GM10248 (cell line): ENCODE measurements at regions not wholly inside any gene's neighbourhood (a gene's known extent, or its start where the extent isn't known, plus 50 kb on each side); places are given as distances from the start of the nearest gene placed in this dataset.

Source experiments
- CTCF ChIA-PET: fragments of 300-600 bp; sonication (Branson Sonifier 250); formaldehyde crosslinking; extraction: SDS; loops from one replicate; lab custom pipeline; 2021; ENCODE audit warnings: antibody characterized with exemption; lab: Yijun Ruan, JAX
- POLR2A ChIA-PET: fragments of 350-650 bp; sonication (Branson Sonifier 250); formaldehyde crosslinking; extraction: SDS; loops from one replicate; lab custom pipeline; 2020; ENCODE audit warnings: antibody characterized with exemption; lab: Yijun Ruan, JAX
- DNase-seq: peaks from one replicate; pipeline ENCODE4 v3.0.0; 2012; ENCODE audit errors: extremely low spot score
- TF ChIP-seq, protein P1 (sequence below): IDR thresholded peaks from 2 replicates; pipeline ENCODE4 v1.5.1; 2012; ENCODE audit warnings: mild to moderate bottlenecking, low read depth; ENCODE audit errors: extremely low read depth, missing control alignments, control extremely low read depth

DNA sequence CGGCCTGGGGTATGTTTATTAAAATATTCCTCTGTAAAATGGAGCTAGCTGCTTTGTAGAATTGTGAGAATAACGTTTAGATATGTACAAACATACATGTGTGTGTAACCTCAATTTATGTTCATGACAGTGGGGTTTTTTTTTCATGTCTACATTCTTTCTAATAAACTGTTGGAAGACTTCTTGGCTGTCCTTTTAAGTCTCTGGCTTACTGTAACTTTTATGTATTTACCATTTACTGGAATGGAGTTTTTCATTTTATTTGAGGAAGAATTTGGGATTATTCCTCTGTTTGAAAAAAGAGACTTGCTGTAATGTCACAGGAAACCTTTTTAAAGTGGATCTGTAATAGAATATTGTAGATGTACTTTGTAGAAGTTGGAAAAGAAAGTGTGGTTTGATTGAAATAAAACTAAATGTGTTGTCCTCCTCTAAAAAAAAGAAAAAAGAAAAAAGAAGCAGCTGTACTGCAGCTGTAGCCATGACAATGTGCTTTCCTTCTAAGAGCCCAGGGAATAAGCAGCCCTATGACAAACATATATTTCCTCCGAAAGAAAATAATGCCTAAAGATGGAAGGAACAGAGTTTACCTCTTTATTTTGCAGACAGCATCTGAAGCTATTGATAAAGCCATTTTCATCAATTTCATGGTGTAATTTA is 71.2 kb upstream of the FREM1 start:
- TF ChIP-seq, protein P1, sequence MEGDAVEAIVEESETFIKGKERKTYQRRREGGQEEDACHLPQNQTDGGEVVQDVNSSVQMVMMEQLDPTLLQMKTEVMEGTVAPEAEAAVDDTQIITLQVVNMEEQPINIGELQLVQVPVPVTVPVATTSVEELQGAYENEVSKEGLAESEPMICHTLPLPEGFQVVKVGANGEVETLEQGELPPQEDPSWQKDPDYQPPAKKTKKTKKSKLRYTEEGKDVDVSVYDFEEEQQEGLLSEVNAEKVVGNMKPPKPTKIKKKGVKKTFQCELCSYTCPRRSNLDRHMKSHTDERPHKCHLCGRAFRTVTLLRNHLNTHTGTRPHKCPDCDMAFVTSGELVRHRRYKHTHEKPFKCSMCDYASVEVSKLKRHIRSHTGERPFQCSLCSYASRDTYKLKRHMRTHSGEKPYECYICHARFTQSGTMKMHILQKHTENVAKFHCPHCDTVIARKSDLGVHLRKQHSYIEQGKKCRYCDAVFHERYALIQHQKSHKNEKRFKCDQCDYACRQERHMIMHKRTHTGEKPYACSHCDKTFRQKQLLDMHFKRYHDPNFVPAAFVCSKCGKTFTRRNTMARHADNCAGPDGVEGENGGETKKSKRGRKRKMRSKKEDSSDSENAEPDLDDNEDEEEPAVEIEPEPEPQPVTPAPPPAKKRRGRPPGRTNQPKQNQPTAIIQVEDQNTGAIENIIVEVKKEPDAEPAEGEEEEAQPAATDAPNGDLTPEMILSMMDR: no peak
- ChIA-PET CTCF (interaction anchor here (1.5 kb wide), 1 partner anchor 9 kb away, joined by 3 read pairs; no protein-coding TSS in a partner anchor), POLR2A (no interaction called here)
- DNase-seq: no peak

DNA sequence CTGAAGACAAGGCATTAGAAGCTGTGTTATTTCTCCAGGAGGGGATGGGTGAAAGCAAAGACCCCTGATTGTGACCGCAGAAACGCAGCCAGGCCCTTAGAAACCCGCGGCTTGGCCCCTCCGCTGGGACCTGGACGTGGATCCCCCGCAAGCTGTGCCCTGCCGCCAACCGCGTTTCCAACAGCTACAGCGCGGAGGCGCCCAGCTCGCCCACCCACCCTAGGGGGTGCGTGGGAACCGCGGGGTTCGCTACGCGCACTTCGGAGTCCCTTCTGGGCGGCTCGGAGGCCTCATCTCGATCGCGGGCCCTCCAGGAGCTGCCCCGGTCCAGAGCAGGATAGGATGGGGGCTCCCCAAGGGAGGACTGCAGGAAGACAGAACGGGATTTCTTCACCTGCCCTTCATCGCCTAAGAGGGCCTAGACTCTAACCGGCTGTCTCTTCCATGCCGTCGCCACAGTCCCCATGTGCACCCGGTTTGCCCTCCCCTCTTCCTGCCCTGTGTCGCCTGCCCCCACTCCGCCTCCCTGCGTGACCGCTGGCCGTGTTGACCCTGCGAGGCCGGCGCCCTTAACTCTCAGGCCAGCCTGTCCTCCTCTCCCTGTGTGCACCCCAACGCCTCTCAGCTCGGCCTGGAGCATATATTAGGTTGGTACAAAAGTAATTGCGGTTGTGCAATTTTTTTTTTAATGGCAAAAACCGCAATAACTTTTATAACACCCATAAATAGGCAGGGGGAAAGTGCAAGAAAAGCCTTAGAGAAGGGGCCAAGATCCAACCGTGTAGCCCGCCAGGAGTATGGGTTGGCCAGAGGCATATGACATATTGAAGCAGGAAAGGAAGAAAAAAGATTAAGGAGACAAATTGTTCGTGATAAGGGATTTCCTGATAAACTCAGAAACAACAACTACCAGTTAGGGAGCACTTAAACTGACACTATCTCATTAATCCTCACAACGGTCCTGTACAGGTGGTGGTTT is 68.1 kb upstream of the FREM1 start:
- POLR2A ChIA-PET: no interaction called here
- TF ChIP-seq, protein P1: no peak
- no peak for DNase-seq
- CTCF ChIA-PET: no interaction called here

DNA sequence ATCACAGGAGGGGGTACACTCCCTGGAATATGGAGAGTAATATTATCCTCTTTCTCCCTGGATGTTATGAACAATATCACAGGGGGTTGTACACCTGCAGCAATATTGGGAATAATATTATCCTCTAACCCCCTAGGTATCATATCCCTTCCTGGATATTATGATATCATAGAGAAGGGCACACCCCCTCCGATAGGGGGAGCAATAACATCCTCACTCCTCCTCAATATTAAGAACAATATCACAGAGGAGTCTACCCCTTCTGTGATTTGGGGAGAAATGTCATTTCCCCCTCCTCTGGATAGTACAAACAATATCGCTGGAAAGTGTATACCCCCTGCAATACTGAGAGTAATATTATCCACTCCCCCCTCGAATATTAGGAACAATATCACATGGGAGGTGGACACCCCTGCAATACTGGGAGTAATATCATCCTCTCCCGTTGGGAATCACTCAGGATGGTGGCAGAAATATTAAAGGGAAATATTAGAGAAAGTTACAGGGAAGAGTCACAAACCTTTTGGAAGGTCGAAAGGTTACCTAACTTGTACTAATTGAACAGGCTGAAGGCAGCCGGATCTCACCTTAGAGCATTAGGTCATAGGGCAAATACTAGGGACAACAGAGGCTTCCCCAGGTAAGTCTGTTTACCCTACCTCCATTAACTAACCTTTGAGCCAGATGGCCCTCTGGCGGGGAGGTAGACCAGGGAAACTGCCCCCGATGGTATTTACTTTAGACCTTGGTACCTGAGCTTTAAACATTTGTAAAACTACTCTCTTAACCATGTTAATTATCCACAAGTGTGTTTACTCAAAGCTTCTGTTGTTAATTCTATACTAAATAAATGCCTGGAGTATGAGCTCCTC is 57.5 kb upstream of the FREM1 start:
- DNase-seq: no peak
- CTCF ChIA-PET: no interaction called here
- TF ChIP-seq, protein P1: no peak
- POLR2A ChIA-PET: no interaction called here

DNA sequence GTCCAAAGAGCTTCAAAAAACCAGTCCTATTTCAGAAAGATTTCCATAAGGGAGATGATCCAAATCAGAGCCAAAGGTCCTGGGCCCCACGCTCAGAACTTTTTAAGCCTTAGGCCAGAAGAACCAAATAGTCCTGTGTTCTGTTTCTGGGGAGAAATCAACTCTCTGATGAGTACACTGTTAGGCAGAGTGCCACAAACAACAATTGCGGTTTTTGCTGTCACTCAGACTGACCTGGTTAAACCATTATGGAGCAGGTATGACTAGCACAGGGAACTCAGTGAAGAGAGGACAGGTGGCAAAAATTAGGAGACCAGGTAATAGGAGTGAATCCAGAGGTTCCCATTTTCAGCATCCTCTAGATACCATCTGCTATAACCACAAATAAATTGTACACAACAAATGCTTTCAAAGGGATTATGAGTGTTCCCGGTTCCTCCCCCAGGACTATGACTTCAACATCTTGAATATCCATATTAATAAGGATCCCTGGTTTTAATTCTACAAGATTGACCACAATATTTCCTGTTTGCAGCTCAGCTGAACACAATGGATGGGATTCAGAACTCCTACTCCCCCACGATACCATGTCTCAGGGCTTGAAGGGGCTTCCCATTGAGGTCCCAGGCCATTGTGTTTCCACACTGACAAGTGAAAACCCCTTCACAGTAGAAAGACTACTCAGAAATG is 52.1 kb upstream of the FREM1 start:
- TF ChIP-seq, protein P1: no peak
- CTCF ChIA-PET: no interaction called here
- POLR2A ChIA-PET: no interaction called here
- DNase-seq: no peak

DNA sequence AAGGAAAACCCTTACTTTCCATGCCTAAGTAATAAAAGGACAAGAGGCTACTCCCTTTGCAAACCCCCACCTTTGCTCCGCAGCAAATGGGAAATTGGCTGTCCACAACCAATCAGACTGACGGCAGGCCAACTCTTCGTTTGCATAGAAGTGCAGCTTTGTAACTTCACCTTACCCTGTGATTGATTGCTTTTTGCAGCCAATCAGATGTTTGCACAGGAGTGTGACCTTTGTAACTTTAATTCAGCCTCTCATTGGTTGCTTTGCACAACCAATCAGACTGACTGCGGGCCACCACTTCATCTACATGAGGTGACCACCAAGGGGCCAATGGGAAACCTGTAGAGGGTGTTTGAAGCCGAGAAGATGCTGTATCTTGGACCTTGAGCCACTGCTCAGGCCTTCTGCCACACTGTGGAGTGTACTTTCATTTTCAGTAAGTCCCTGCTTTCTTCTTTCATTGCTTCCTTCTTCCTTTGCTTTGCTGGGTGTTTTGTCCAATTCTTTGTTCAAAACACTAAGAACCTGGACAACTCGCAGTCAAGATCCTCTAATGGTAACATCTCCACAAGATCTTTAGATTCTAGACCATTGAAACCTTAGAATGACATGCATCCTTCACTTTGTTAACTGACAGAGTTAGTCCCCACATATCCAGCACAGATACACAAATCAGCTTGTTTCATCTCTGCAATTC is 51.3 kb upstream of the FREM1 start:
- POLR2A ChIA-PET: no interaction called here
- TF ChIP-seq, protein P1: no peak
- CTCF ChIA-PET: no interaction called here
- DNase-seq: no peak
